Activated T-cell treated with anti-CD3 and anti-CD28 coated beads for 1 hour (primary cell): ENCODE measurements at regions not wholly inside any gene's neighbourhood (a gene's known extent, or its start where the extent isn't known, plus 50 kb on each side); places are given as distances from the start of the nearest gene placed in this dataset.
"Not testable (repeated sequence)": the region's sequence is repeated elsewhere in the genome, so short reads cannot be mapped to it uniquely, and the experiment has no call there.

Experiments used
- DNase-seq: peaks from one replicate; pipeline ENCODE4 v3.0.0-alpha.2; 2020; ENCODE audit warnings: low read depth

- not testable (repeated sequence) for DNase-seq
Observed at GRCh38 chr7:101679653-101680173, 50.6 kb upstream of the MYL10 start.

DNA sequence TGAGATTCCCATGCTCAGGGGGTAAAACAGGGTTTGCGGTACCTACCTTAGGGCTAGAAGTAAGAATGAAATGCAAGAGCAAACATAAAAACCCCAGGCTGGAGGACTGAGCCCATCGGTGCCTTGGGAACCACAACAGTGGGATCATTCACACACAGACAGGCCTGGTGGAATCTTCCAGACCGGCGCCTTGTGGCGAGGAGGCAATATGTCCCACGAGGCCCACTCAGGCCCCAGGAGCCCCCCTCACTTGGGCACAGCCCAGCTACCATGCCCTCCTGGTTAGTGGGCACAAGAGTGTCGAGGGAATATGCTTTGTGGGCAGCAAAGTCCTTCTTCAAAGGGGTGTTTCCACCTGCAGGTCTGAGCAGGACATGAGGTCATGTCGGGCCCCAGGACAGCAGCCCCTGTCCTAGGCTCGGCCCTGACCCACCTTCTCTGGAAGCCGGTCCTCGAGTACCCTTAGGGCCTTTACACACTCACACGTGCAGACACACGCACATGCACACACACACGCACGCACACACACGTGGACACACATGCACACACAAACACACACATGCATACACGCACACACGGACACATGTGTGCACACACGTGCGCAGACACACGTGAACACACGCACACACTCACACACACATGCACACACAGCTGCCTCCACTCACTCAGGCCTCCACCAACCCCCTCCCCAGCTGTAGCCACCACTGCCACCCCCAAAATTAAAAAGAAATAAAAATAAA lies 51.5 kb upstream of the MYL10 start:
- DNase-seq = no peak

GRCh38 chr7:101681170-101682007 lies 52.3 kb upstream of the MYL10 start:
- no peak for DNase-seq

GRCh38 chr7:101684983-101685330 lies 55.9 kb upstream of the MYL10 start:
- DNase-seq = no peak

GRCh38 chr7:101686030-101686429 lies 56.9 kb upstream of the MYL10 start:
- DNase-seq = no peak

DNA sequence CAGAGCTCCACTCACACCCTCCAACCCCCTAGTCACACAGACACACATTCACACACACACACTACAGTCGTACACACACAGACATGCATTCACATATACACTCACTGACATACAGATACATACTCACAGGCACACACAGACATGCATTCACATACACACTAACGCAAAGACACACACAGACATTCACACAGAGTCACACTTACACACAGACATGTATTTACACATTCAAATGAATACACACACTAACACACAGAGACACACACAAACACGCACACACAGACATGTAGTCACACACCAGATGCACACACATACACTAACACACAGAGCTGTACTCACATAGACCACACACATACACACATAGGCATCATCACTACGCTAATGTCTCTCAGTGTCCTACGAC lies 58.0 kb upstream of the MYL10 start:
- no peak for DNase-seq

DNA sequence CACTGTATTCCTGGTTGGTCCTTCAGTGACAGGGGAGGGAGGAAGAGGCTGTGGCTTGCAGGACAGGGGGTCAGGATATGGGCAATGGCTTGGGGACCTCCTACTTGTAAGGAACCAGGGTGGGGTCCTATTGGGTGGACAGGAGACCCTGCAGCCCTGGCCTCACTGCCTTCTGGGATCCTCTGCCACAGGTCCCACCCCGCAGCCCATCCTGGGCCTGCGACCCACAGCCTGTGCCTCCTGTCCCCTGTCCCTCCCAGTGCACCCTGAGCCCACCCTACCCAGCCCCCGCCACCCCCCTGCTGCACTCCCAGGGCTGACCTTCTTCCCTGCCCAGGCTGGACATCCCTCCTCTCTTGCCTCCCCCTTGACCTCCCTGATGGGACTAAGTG lies 58.7 kb upstream of the MYL10 start:
- DNase-seq = no peak

GRCh38 chr7:101688183-101688831 lies 59.2 kb upstream of the MYL10 start:
- peak; percentile 85 for DNase-seq

DNA sequence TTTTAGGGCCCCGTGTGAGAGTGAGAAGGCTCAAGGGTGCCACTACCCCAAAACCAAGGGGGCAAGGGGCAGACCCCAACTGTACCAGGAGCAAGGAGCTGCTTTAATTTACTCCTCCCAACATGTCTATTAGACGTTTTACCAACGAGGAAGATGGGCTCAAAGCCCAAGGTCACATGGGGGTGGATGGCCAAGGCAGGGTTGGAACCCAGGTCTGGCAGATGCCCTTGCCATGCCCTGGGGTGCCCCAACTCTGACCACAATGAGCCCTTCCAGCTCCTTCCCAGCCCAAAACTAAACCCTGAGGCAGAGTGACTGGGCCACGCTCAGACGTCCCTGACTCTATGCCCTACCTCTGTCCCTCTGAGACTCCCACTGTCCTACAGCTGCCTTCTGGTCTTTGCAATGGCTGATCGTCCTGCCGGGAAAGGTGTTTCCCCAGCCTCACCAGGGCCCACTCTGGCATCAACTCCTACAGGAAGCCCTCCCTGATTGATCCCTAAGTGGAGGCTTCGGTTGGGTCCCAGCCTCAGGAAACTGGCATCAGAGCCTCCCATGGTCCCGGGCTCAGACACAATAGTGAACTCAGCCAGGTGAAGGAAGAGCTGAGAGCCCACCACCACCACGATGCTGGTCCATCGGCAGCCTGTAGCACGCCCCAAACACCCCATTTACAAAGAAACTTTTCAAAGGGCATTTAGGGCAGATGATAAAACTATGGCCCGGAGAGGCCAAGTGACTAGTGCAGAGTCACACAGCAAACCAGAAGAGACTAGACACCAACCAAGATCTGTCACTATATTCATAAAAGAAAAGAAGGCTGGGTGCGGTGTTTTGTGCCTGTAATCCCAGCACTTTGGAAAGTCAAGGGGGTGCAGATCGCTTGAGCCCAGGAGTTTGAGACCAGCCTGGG lies 60.2 kb upstream of the MYL10 start:
- no peak for DNase-seq

- DNase-seq = no peak
Observed at GRCh38 chr7:101690061-101690460, 61.0 kb upstream of the MYL10 start.

DNA sequence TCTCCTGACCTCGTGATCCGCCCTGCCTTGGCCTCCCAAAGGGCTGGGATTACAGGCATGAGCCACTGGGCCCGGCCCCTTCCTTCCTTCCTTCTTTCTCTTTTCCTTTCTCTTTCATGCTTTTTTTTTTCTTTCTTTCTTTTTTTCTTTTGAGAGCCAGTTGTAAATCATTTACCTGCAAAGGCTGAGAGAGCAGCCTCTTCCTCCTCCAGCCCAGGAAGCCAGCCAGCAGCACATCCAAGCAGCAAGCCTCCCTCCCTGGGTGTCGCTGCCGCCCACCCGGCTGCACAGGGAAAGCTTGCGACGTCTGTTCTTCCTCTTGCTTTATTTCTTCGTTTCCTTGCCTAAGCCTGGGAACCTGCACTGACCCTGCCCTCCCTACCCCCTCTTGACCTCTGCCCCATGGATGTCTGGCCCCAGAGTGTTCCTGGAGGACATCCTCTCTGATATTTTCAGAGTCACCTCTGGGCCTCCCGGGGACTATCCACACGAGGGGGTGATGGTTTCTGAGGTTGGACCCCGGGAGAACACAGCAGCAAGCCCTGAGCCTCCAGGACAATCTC lies 62.8 kb upstream of the MYL10 start:
- DNase-seq = no peak

DNA sequence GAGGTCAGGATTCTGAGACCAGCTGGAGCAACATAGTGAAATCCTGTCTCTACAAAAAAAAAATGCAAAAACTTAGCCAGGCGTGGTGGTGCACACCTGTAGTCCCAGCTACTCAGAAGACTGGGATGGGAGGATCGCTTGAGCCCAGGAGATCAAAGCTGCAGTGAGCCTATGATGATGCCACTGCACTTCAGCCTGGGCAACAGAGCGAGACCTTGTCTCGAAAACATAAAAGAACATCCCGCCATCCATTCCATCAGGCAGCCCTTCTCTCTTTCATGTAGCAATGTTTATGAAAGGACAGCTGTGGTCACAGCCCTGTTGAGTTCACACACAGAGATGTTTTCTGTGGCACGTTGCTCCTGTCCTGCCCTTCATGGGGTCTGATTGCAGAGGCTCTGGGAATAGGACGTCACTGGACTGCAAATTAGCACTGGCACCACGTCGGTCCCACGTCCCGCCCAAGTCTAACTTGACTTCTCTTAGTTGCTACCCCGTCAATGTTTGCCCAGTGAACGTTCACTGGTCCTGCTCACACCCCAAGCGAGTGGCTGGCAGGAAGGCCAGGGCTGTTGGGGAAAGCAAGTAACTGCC lies 64.5 kb upstream of the MYL10 start:
- DNase-seq = no peak

GRCh38 chr7:101698964-101699363 lies 69.9 kb upstream of the MYL10 start:
- DNase-seq = no peak

GRCh38 chr7:101699399-101699798 lies 70.3 kb upstream of the MYL10 start:
- no peak for DNase-seq

- no peak for DNase-seq
Observed at GRCh38 chr7:101699881-101700823, 71.1 kb upstream of the MYL10 start.

- no peak for DNase-seq
Observed at GRCh38 chr7:101701153-101701794, 72.2 kb upstream of the MYL10 start.

DNA sequence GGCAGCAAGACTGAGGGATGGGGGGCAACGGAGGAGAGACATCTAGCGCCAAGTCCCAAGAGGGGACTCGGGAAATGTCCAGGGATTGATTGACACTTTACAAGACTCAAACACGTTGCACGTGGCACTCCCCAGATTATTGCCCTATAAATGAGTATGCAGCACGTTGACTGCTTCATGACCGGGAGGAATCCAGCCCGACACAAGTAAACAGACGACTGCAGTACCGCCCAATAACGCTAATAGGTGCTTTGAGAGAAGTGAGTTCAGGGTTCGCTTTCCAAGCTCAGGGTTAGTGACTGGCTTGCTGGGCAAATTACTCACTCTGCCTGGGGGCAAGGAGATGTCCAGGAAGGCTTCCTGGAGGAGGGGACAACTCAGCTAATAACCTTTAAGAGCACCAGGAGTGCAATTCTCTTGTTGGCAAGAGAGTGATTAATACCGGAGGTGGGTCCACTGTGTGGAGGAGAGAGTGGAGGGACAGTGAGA lies 73.3 kb upstream of the MYL10 start:
- DNase-seq = no peak

DNA sequence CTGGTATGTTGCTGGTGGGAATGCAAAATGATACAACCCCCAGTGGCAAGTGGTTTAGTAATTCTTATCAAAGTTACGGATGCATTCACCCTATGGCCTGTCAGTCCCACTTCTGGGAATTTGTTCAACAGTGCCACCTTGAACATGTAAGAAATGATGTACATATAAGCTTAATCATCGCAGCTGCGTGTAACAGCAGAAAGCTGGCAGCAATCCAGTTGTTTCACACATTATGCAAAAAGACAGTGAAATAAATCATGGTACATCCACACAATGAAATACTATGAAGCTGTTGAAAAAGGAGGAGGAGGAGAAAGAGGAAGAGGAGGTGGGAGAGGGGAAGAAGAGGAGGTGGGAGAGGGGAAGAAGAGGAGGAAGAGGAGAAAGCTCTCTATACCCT lies 76.2 kb upstream of the MYL10 start:
- DNase-seq = no peak

DNA sequence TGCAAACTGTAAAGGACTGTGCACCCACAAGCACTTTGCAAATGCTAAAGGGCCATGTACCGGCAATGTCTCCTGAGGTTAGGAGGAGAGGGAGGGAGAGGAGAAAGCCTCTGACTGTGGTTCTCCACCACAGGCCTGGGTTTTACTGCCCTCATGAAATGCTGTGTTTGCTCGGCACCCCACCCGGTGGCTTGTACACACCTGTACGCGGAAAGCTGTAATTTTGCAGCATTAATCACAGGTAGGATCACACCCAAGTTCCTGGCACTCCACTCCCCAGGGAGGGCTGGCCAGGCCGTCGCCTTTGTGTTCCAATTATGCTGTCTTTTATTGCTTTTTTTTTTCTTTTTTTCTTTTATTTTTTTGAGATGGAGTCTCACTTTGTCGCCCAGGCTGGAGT lies 78.5 kb upstream of the MYL10 start:
- DNase-seq = no peak
